Activated CD4-positive, alpha-beta T cell treated with anti-CD3 and anti-CD28 coated beads, Interleukin-2, amount 10 ng/mL, durations not matched to agents 7 days and 5 days (primary cell): ENCODE measurements at regions not wholly inside any gene's neighbourhood (a gene's known extent, or its start where the extent isn't known, plus 50 kb on each side); places are given as distances from the start of the nearest gene placed in this dataset.
"Not testable (repeated sequence)": the region's sequence is repeated elsewhere in the genome, so short reads cannot be mapped to it uniquely, and the experiment has no call there.

Experiments
- CTCF ChIA-PET: fragments of 350-600 bp; sonication (Branson Sonifier 250); formaldehyde crosslinking; loops from one replicate; lab custom pipeline; 2021; ENCODE audit warnings: antibody characterized with exemption; lab: Charles Lee
- POLR2A ChIA-PET: fragments of 350-600 bp; sonication (Branson Sonifier 250); formaldehyde crosslinking; loops from one replicate; lab custom pipeline; 2021; ENCODE audit warnings: antibody characterized with exemption; lab: Charles Lee
- DNase-seq: peaks from one replicate; pipeline ENCODE4 v3.0.0-alpha.2; 2020
- H3K27ac Mint-ChIP-seq: one replicate; pipeline ENCODE4 v1.8.0; 2021; ENCODE audit warnings: mild to moderate bottlenecking, moderate library complexity, mixed read lengths
- H3K27me3 Mint-ChIP-seq: one replicate; pipeline ENCODE4 v1.8.0; 2021; ENCODE audit warnings: mixed read lengths
- H3K36me3 Mint-ChIP-seq: one replicate; pipeline ENCODE4 v1.8.0; 2021; ENCODE audit warnings: low read depth, mixed read lengths
- H3K4me1 Mint-ChIP-seq: one replicate; pipeline ENCODE4 v1.8.0; 2021; ENCODE audit warnings: mixed read lengths
- H3K4me3 Mint-ChIP-seq: one replicate; pipeline ENCODE4 v1.8.0; 2021; ENCODE audit warnings: mild to moderate bottlenecking, moderate library complexity, mixed read lengths
- H3K9me3 Mint-ChIP-seq: one replicate; pipeline ENCODE4 v1.8.0; 2021; ENCODE audit warnings: mixed read lengths

- ChIA-PET CTCF (interaction anchor here (0.6 to 0.7 kb wide), 2 partner anchors 151 to 1129 kb away, joined by 3 to 5 read pairs; no protein-coding TSS in a partner anchor), POLR2A (interaction anchor here (0.6 kb wide), 1 partner anchor 131 kb away, joined by 5 read pairs; no protein-coding TSS in a partner anchor)
- Mint-ChIP-seq H3K27ac (no peak overlapping the region), H3K4me1 (peaks cover 3% of the 10 kb centered on the region), H3K27me3 (peaks cover 5% of the 10 kb centered on the region), H3K9me3 (no peaks in the 10 kb centered on the region), H3K4me3 (no peak overlapping the region), H3K36me3 (no peaks in the 10 kb centered on the region)
- no peak for DNase-seq
These were observed 126.2 kb upstream of the CHD1 start for GRCh38 chr5:99054972-99055371.

GRCh38 chr5:99045871-99046270, 117.1 kb upstream of the CHD1 start:
- ChIA-PET POLR2A (no interaction called here), CTCF (interaction anchor here (0.9 kb wide), 1 partner anchor 15 kb away, joined by 3 read pairs; no protein-coding TSS in a partner anchor)
- Mint-ChIP-seq H3K4me1 (peaks cover 4% of the 10 kb centered on the region), H3K9me3 (peaks cover 19% of the 10 kb centered on the region), H3K36me3 (peaks cover 18% of the 10 kb centered on the region), H3K27me3 (peaks cover 3% of the 10 kb centered on the region), H3K27ac (no peak overlapping the region), H3K4me3 (no peak overlapping the region)
- DNase-seq, result no peak

- peaks cover 15% of the 10 kb centered on the region for H3K4me1 Mint-ChIP-seq
- peak overlapping the region; percentile 52 for H3K27ac Mint-ChIP-seq
- DNase-seq, H3K27me3 Mint-ChIP-seq, H3K4me3 Mint-ChIP-seq, POLR2A ChIA-PET: not testable (repeated sequence)
- CTCF ChIA-PET, result interaction anchor here (0.6 kb wide), 1 partner anchor 17 kb away, joined by 3 read pairs; no protein-coding TSS in a partner anchor
- peaks cover 40% of the 10 kb centered on the region for H3K9me3 Mint-ChIP-seq
- H3K36me3 Mint-ChIP-seq, result peaks cover 43% of the 10 kb centered on the region
These were observed 114.5 kb upstream of the CHD1 start for GRCh38 chr5:99043257-99043656.

- peak; percentile 85 for DNase-seq
- Mint-ChIP-seq H3K9me3 (peaks cover 43% of the 10 kb centered on the region), H3K4me1 (peaks cover 59% of the 10 kb centered on the region), H3K27me3 (no peaks in the 10 kb centered on the region), H3K4me3 (peak overlapping the region; percentile 19), H3K36me3 (peaks cover 71% of the 10 kb centered on the region), H3K27ac (peak overlapping the region; percentile 89)
- ChIA-PET CTCF (interaction anchor here (0.6 kb wide), 1 partner anchor 1824 kb away, joined by 3 read pairs; no protein-coding TSS in a partner anchor), POLR2A (no interaction called here)
These were observed 108.9 kb upstream of the CHD1 start for GRCh38 chr5:99037668-99038067.

- POLR2A ChIA-PET, result no interaction called here
- H3K4me1 Mint-ChIP-seq, result peaks cover 75% of the 10 kb centered on the region
These were observed 107.1 kb upstream of the CHD1 start for GRCh38 chr5:99035942-99036341.

GRCh38 chr5:99034336-99034735, 105.5 kb upstream of the CHD1 start:
- Mint-ChIP-seq H3K36me3 (peaks cover 40% of the 10 kb centered on the region), H3K4me1 (peaks cover 83% of the 10 kb centered on the region), H3K27ac (peak overlapping the region; percentile 97), H3K27me3 (no peaks in the 10 kb centered on the region), H3K9me3 (peaks cover 18% of the 10 kb centered on the region), H3K4me3 (peak overlapping the region; percentile 75)
- ChIA-PET CTCF (interaction anchor here (0.6 to 0.8 kb wide), 2 partner anchors 111 to 165 kb away, joined by 3 read pairs; no protein-coding TSS in a partner anchor), POLR2A (no interaction called here)
- DNase-seq, result no peak

More at GRCh38 chr5:99035942-99036341, 107.1 kb upstream of the CHD1 start:
- no peaks in the 10 kb centered on the region for H3K27me3 Mint-ChIP-seq
- no peak for DNase-seq
- no peak overlapping the region for H3K4me3 Mint-ChIP-seq
- CTCF ChIA-PET, result interaction anchor here (1.4 kb wide), 1 partner anchor 25 kb away, joined by 3 read pairs; no protein-coding TSS in a partner anchor
- peaks cover 28% of the 10 kb centered on the region for H3K9me3 Mint-ChIP-seq
- peak overlapping the region; percentile 34 for H3K27ac Mint-ChIP-seq
- H3K36me3 Mint-ChIP-seq, result peaks cover 55% of the 10 kb centered on the region

GRCh38 chr5:99033014-99033900, 104.5 kb upstream of the CHD1 start:
- H3K9me3 Mint-ChIP-seq, result peaks cover 8% of the 10 kb centered on the region
- POLR2A ChIA-PET, result no interaction called here
- peaks cover 31% of the 10 kb centered on the region for H3K36me3 Mint-ChIP-seq
- DNase-seq, result peak; percentile 7
- H3K4me3 Mint-ChIP-seq, result peak overlapping the region; percentile 75
- CTCF ChIA-PET, result interaction anchor here (1.0 to 1.2 kb wide), 7 partner anchors 19 to 262 kb away, joined by 3 to 8 read pairs (median 3); no protein-coding TSS in a partner anchor
- peak overlapping the region; percentile 97 for H3K27ac Mint-ChIP-seq
- H3K4me1 Mint-ChIP-seq, result peaks cover 81% of the 10 kb centered on the region
- no peaks in the 10 kb centered on the region for H3K27me3 Mint-ChIP-seq

GRCh38 chr5:99032234-99033013, 103.6 kb upstream of the CHD1 start:
- Mint-ChIP-seq H3K27me3 (no peaks in the 10 kb centered on the region), H3K4me3 (peak overlapping the region; percentile 75), H3K27ac (peak overlapping the region; percentile 97), H3K4me1 (peaks cover 81% of the 10 kb centered on the region), H3K36me3 (peaks cover 23% of the 10 kb centered on the region), H3K9me3 (peaks cover 7% of the 10 kb centered on the region)
- ChIA-PET POLR2A (no interaction called here), CTCF (interaction anchor here (1.0 to 1.2 kb wide), 7 partner anchors 18 to 261 kb away, joined by 3 to 8 read pairs (median 3); no protein-coding TSS in a partner anchor)
- DNase-seq, result peak; percentile 24

GRCh38 chr5:99030906-99031440, 102.2 kb upstream of the CHD1 start:
- ChIA-PET POLR2A (no interaction called here), CTCF (no interaction called here)
- Mint-ChIP-seq H3K27ac (peak overlapping the region; percentile 2), H3K27me3 (no peaks in the 10 kb centered on the region), H3K4me1 (peaks cover 81% of the 10 kb centered on the region), H3K36me3 (peaks cover 14% of the 10 kb centered on the region), H3K9me3 (peaks cover 3% of the 10 kb centered on the region), H3K4me3 (no peak overlapping the region)
- no peak for DNase-seq

- ChIA-PET POLR2A (no interaction called here), CTCF (interaction anchor here (0.7 to 1.5 kb wide), 2 partner anchors 10 to 259 kb away, joined by 3 to 6 read pairs; no protein-coding TSS in a partner anchor)
- no peak overlapping the region for H3K27ac Mint-ChIP-seq
- H3K9me3 Mint-ChIP-seq, result no peaks in the 10 kb centered on the region
- peaks cover 70% of the 10 kb centered on the region for H3K4me1 Mint-ChIP-seq
- H3K27me3 Mint-ChIP-seq, result no peaks in the 10 kb centered on the region
- H3K4me3 Mint-ChIP-seq, result no peak overlapping the region
- no peak for DNase-seq
- peaks cover 8% of the 10 kb centered on the region for H3K36me3 Mint-ChIP-seq
These were observed 100.4 kb upstream of the CHD1 start for GRCh38 chr5:99029172-99029571.

- H3K9me3 Mint-ChIP-seq, POLR2A ChIA-PET, H3K27me3 Mint-ChIP-seq, H3K36me3 Mint-ChIP-seq, DNase-seq, H3K4me3 Mint-ChIP-seq: not testable (repeated sequence)
- peaks cover 61% of the 10 kb centered on the region for H3K4me1 Mint-ChIP-seq
- CTCF ChIA-PET, result interaction anchor here (1.5 kb wide), 1 partner anchor 258 kb away, joined by 6 read pairs; no protein-coding TSS in a partner anchor
- peak overlapping the region; percentile 77 for H3K27ac Mint-ChIP-seq
These were observed 99.4 kb upstream of the CHD1 start for GRCh38 chr5:99028170-99028569.
